Activated naive CD4-positive, alpha-beta T cell treated with anti-CD3 and anti-CD28 coated beads for 36 hours (primary cell): ENCODE measurements at regions not wholly inside any gene's neighbourhood (a gene's known extent, or its start where the extent isn't known, plus 50 kb on each side); places are given as distances from the start of the nearest gene placed in this dataset.

Experiments used
- CTCF ChIA-PET: fragments of 350-600 bp; sonication (Branson Sonifier 250); formaldehyde crosslinking; loops from one replicate; lab custom pipeline; 2021; ENCODE audit warnings: antibody characterized with exemption; lab: Charles Lee
- DNase-seq: peaks from one replicate; pipeline ENCODE4 v3.0.0-alpha.2; 2020
- H3K27ac Mint-ChIP-seq: one replicate; pipeline ENCODE4 v1.8.0; 2021; ENCODE audit warnings: mild to moderate bottlenecking, mixed read lengths
- H3K27me3 Mint-ChIP-seq: one replicate; pipeline ENCODE4 v1.8.0; 2021; ENCODE audit warnings: low read depth, mixed read lengths
- H3K36me3 Mint-ChIP-seq: one replicate; pipeline ENCODE4 v1.8.0; 2021; ENCODE audit warnings: low read depth, mixed read lengths
- H3K4me1 Mint-ChIP-seq: one replicate; pipeline ENCODE4 v1.8.0; 2021; ENCODE audit warnings: low read depth, mixed read lengths
- H3K4me3 Mint-ChIP-seq: one replicate; pipeline ENCODE4 v1.8.0; 2021; ENCODE audit warnings: mild to moderate bottlenecking, moderate library complexity, mixed read lengths
- H3K9me3 Mint-ChIP-seq: one replicate; pipeline ENCODE4 v1.8.0; 2021; ENCODE audit warnings: mixed read lengths
- intact Hi-C: fragments of 100-400 bp; cut with micrococcal nuclease; formaldehyde crosslinking; loops from one replicate; pipeline ENCODE4 v1.15.1; 2023

GRCh38 chr18:23352042-23352441, 101.0 kb upstream of the RIOK3 start:
- no peaks in the 10 kb centered on the region for H3K27me3 Mint-ChIP-seq
- peaks cover 4% of the 10 kb centered on the region for H3K4me1 Mint-ChIP-seq
- peaks cover 43% of the 10 kb centered on the region for H3K36me3 Mint-ChIP-seq
- CTCF ChIA-PET = interaction anchor here (1.3 kb wide), 1 partner anchor 27 kb away, joined by 3 read pairs; no protein-coding TSS in a partner anchor
- no peaks in the 10 kb centered on the region for H3K9me3 Mint-ChIP-seq
- DNase-seq = no peak
- H3K27ac Mint-ChIP-seq = no peak overlapping the region
- intact Hi-C loops = no loop called here
- H3K4me3 Mint-ChIP-seq = no peak overlapping the region

- Mint-ChIP-seq H3K9me3 (no peaks in the 10 kb centered on the region), H3K36me3 (peaks cover 45% of the 10 kb centered on the region), H3K4me1 (peaks cover 8% of the 10 kb centered on the region), H3K27me3 (no peaks in the 10 kb centered on the region), H3K27ac (no peak overlapping the region), H3K4me3 (no peak overlapping the region)
- DNase-seq = no peak
- intact Hi-C loops = no loop called here
- CTCF ChIA-PET = no interaction called here
These were observed 99.6 kb upstream of the RIOK3 start for GRCh38 chr18:23353459-23353858.

- peaks cover 40% of the 10 kb centered on the region for H3K36me3 Mint-ChIP-seq
- peaks cover 14% of the 10 kb centered on the region for H3K4me1 Mint-ChIP-seq
- CTCF ChIA-PET = interaction anchor here (1.0 kb wide), 1 partner anchor 25 kb away, joined by 3 read pairs; no protein-coding TSS in a partner anchor
- peak; percentile 12 for DNase-seq
- H3K27me3 Mint-ChIP-seq = no peaks in the 10 kb centered on the region
- no peak overlapping the region for H3K4me3 Mint-ChIP-seq
- no peaks in the 10 kb centered on the region for H3K9me3 Mint-ChIP-seq
- intact Hi-C loops = loop anchor here (5.0 kb wide), 1 partner anchor 542 kb away; no protein-coding TSS in a partner anchor
- peak overlapping the region; percentile 31 for H3K27ac Mint-ChIP-seq
These were observed 98.5 kb upstream of the RIOK3 start for GRCh38 chr18:23354625-23355024.

- intact Hi-C loops = loop anchor here (5.0 kb wide), 1 partner anchor 543 kb away; no protein-coding TSS in a partner anchor
- no peaks in the 10 kb centered on the region for H3K27me3 Mint-ChIP-seq
- CTCF ChIA-PET = interaction anchor here (0.9 to 1.0 kb wide), 2 partner anchors 24 to 56 kb away, joined by 3 read pairs; no protein-coding TSS in a partner anchor
These were observed 97.9 kb upstream of the RIOK3 start for GRCh38 chr18:23355206-23355605.

GRCh38 chr18:23356424-23356823, 96.7 kb upstream of the RIOK3 start:
- Mint-ChIP-seq H3K36me3 (peaks cover 23% of the 10 kb centered on the region), H3K27me3 (no peaks in the 10 kb centered on the region), H3K4me1 (peaks cover 14% of the 10 kb centered on the region), H3K4me3 (no peak overlapping the region), H3K27ac (no peak overlapping the region), H3K9me3 (no peaks in the 10 kb centered on the region)
- intact Hi-C loops = loop anchor here (5.0 kb wide), 1 partner anchor 544 kb away; no protein-coding TSS in a partner anchor
- no peak for DNase-seq
- CTCF ChIA-PET = no interaction called here

More at GRCh38 chr18:23355206-23355605, 97.9 kb upstream of the RIOK3 start:
- H3K4me1 Mint-ChIP-seq = peaks cover 14% of the 10 kb centered on the region
- no peak overlapping the region for H3K27ac Mint-ChIP-seq
- no peak overlapping the region for H3K4me3 Mint-ChIP-seq
- peaks cover 34% of the 10 kb centered on the region for H3K36me3 Mint-ChIP-seq
- no peak for DNase-seq
- H3K9me3 Mint-ChIP-seq = no peaks in the 10 kb centered on the region

GRCh38 chr18:23356915-23357601, 96.0 kb upstream of the RIOK3 start:
- no peak for DNase-seq
- no peaks in the 10 kb centered on the region for H3K27me3 Mint-ChIP-seq
- intact Hi-C loops = loop anchor here (5.0 kb wide), 1 partner anchor 545 kb away; no protein-coding TSS in a partner anchor
- no peak overlapping the region for H3K4me3 Mint-ChIP-seq
- H3K36me3 Mint-ChIP-seq = peaks cover 17% of the 10 kb centered on the region
- no peak overlapping the region for H3K27ac Mint-ChIP-seq
- no peaks in the 10 kb centered on the region for H3K9me3 Mint-ChIP-seq
- CTCF ChIA-PET = no interaction called here
- peaks cover 14% of the 10 kb centered on the region for H3K4me1 Mint-ChIP-seq

- intact Hi-C loops = loop anchor here (2.0 to 5.0 kb wide), 2 partner anchors 129 to 546 kb away; no protein-coding TSS in a partner anchor
- peaks cover 14% of the 10 kb centered on the region for H3K4me1 Mint-ChIP-seq
- H3K4me3 Mint-ChIP-seq = no peak overlapping the region
- H3K36me3 Mint-ChIP-seq = peaks cover 12% of the 10 kb centered on the region
- DNase-seq = no peak
- no peak overlapping the region for H3K27ac Mint-ChIP-seq
- no peaks in the 10 kb centered on the region for H3K9me3 Mint-ChIP-seq
- CTCF ChIA-PET = interaction anchor here (0.7 to 1.6 kb wide), 5 partner anchors 8 to 229 kb away, joined by 3 to 7 read pairs (median 5); no protein-coding TSS in a partner anchor
- H3K27me3 Mint-ChIP-seq = no peaks in the 10 kb centered on the region
These were observed 95.0 kb upstream of the RIOK3 start for GRCh38 chr18:23357996-23358594.

GRCh38 chr18:23359421-23359820, 93.7 kb upstream of the RIOK3 start:
- H3K9me3 Mint-ChIP-seq = no peaks in the 10 kb centered on the region

GRCh38 chr18:23363865-23364570, 89.1 kb upstream of the RIOK3 start:
- Mint-ChIP-seq H3K4me3 (no peak overlapping the region), H3K4me1 (peaks cover under 1% of the 10 kb centered on the region), H3K36me3 (no peaks in the 10 kb centered on the region), H3K27ac (no peak overlapping the region), H3K9me3 (no peaks in the 10 kb centered on the region), H3K27me3 (no peaks in the 10 kb centered on the region)
- CTCF ChIA-PET = interaction anchor here (0.7 kb wide), 1 partner anchor 89 kb away, joined by 3 read pairs; the partner anchor contains the start of gene RIOK3
- intact Hi-C loops = no loop called here
- no peak for DNase-seq

More at GRCh38 chr18:23359421-23359820, 93.7 kb upstream of the RIOK3 start:
- DNase-seq = no peak
- H3K36me3 Mint-ChIP-seq = peaks cover 10% of the 10 kb centered on the region
- no peak overlapping the region for H3K27ac Mint-ChIP-seq
- H3K4me1 Mint-ChIP-seq = peaks cover 14% of the 10 kb centered on the region
- no peak overlapping the region for H3K4me3 Mint-ChIP-seq
- H3K27me3 Mint-ChIP-seq = no peaks in the 10 kb centered on the region
- CTCF ChIA-PET = interaction anchor here (0.7 to 1.7 kb wide), 3 partner anchors 37 to 228 kb away, joined by 3 to 7 read pairs (median 4); no protein-coding TSS in a partner anchor
- intact Hi-C loops = loop anchor here (1.0 to 5.0 kb wide), 4 partner anchors 131 to 547 kb away; no protein-coding TSS in a partner anchor

- intact Hi-C loops = no loop called here
These were observed 87.5 kb upstream of the RIOK3 start for GRCh38 chr18:23365602-23366001.

GRCh38 chr18:23369266-23369665, 83.8 kb upstream of the RIOK3 start:
- intact Hi-C loops = no loop called here
- CTCF ChIA-PET = no interaction called here
- Mint-ChIP-seq H3K27ac (no peak overlapping the region), H3K4me1 (no peaks in the 10 kb centered on the region), H3K4me3 (no peak overlapping the region), H3K9me3 (no peaks in the 10 kb centered on the region), H3K36me3 (no peaks in the 10 kb centered on the region), H3K27me3 (no peaks in the 10 kb centered on the region)
- DNase-seq = no peak

More at GRCh38 chr18:23365602-23366001, 87.5 kb upstream of the RIOK3 start:
- Mint-ChIP-seq H3K4me3 (no peak overlapping the region), H3K36me3 (no peaks in the 10 kb centered on the region), H3K4me1 (no peaks in the 10 kb centered on the region), H3K27ac (no peak overlapping the region), H3K27me3 (no peaks in the 10 kb centered on the region), H3K9me3 (no peaks in the 10 kb centered on the region)
- DNase-seq = no peak
- CTCF ChIA-PET = interaction anchor here (1.5 kb wide), 1 partner anchor 235 kb away, joined by 4 read pairs; no protein-coding TSS in a partner anchor

GRCh38 chr18:23373570-23373969, 79.5 kb upstream of the RIOK3 start:
- Mint-ChIP-seq H3K36me3 (no peaks in the 10 kb centered on the region), H3K27ac (no peak overlapping the region), H3K4me1 (peaks cover 12% of the 10 kb centered on the region), H3K4me3 (no peak overlapping the region), H3K27me3 (no peaks in the 10 kb centered on the region), H3K9me3 (no peaks in the 10 kb centered on the region)
- DNase-seq = no peak
- CTCF ChIA-PET = interaction anchor here (0.6 kb wide), 1 partner anchor 23 kb away, joined by 3 read pairs; no protein-coding TSS in a partner anchor
- intact Hi-C loops = loop anchor here (10.0 kb wide), 2 partner anchors 339 to 579 kb away; no protein-coding TSS in a partner anchor
